DMS53 treated with DMSO at 0.1 percent for 48 hours (cell line): ENCODE measurements at regions not wholly inside any gene's neighbourhood (a gene's known extent, or its start where the extent isn't known, plus 50 kb on each side); places are given as distances from the start of the nearest gene placed in this dataset.
A peak's percentile ranks its signal among the peaks of the same experiment; 100 is the strongest.
"Not testable (repeated sequence)": the region's sequence is repeated elsewhere in the genome, so short reads cannot be mapped to it uniquely, and the experiment has no call there.

Experiments
- DNase-seq: peaks from one replicate; lab custom pipeline; 2025; ENCODE audit not compliant: unreplicated experiment; lab: John Stamatoyannopoulos, UW

DNA sequence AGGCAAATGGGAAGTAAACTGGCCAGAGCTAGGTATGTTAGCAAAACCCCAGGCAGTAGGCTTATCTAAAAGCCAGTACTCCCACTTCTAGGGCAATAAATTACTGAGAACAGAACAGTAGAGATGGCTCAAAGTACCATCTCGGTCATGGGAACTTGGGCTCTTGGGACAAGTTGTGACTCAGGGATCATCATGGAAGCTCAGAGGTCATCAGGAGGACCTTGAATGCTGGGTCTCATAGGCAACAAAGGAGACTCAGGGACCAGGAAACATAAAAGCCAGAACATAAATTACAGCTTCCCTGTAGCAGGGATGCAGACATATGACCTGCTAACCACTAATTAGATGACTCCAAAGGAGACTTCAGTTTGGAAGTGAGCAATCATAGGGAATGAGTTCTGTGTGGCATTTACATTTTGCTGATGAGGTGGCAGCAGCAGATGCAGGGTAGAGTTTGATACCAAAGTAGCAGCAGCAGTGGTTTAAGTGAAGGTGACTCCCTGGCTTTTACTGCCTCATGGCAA is 97.6 kb upstream of the SCAF11 start:
- no peak for DNase-seq

DNA sequence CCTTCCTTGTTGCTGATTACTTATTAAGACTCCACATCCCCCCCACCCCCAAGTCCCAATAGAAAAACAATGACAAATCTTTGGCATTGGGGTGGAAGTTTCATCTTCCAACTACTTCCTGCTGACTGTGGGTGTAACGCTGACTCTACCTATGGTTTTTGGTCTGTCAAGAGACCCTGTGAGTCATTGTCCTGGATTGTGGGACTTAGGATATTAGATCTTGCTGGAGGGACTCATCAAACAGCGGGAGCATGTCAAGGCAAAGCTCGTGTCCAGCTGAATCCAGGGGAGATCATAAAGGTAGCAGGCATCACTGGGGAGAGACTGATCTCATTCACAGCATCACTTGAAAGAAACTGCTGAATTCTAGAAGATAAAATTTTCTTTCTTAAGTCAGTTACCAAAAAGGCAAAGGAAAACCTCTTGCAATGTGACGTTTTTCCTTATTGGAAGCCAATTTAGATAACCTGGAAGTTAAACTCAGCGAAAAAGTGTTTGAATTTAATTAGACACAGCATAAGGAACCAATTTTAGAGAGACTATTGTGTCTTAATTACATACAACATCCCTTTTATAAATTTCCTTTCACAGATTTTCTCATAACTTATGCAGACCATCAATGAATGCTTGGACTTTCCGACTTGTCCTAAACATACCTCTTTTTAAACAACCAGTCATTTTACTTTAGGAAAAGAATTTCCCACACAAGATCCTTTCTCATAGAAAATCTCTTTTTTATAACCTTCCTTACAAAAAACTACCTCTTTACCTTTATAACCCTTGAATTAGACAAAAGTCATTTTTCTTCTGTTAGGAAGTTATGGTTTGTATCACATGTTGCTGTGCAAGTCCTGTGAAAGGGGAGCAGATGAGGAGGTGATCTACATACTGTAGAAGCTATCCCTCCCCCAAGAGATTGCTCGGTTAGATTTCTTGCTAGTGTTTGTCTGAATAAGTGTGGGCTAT is 94.6 kb upstream of the SCAF11 start:
- DNase-seq, result no peak

DNA sequence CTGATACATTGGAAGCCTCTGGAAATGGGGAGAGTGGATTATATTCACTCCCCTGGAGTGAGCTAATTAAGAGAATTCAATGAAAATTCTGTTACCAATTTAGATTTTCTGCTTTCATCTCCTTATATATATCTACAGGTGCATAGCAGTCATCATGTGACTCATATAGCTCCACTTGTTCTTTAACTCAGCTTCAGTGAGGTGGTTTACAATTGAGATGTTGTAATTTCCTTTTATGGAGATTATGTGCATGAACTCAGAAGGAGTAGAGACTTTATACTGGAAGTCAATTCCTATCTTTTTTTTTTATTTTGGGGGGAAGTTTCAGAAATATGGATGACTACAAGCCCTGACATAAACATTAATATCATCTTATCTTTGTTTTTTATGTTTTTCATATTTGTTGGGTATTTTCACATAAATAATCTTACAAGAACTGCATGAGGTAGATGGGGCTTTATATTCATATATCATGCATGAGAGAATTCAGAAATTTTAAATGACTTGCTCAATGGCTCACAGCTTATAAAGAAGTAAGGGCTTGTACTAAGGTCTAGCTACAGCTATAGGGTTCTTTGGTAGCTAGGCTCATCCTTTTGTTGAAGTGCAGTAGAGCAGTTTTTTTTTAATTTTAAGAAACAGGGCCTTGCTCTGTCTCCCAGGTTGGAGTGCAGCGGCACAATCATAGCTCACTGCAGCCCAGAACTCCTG is 92.3 kb upstream of the SCAF11 start:
- DNase-seq, result no peak

DNA sequence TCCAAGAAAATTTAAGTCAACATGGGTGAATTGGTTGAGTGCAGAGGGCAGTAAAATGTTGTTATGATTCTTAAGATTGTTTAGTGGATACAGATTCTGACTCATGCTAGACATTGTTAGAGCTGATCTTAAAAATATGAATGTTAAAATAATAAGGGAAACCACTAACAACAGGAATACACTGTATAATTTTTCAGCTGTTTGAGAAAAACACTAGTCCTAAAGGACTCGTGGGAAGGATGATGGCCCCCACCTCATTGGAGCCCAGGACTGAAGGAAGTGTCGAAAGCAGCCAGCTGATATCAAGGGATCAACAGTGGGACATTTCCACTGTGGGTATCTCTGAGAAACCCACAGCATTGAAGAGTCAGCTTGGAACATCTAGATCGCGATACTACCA is 82.9 kb upstream of the SCAF11 start:
- DNase-seq, result no peak

DNA sequence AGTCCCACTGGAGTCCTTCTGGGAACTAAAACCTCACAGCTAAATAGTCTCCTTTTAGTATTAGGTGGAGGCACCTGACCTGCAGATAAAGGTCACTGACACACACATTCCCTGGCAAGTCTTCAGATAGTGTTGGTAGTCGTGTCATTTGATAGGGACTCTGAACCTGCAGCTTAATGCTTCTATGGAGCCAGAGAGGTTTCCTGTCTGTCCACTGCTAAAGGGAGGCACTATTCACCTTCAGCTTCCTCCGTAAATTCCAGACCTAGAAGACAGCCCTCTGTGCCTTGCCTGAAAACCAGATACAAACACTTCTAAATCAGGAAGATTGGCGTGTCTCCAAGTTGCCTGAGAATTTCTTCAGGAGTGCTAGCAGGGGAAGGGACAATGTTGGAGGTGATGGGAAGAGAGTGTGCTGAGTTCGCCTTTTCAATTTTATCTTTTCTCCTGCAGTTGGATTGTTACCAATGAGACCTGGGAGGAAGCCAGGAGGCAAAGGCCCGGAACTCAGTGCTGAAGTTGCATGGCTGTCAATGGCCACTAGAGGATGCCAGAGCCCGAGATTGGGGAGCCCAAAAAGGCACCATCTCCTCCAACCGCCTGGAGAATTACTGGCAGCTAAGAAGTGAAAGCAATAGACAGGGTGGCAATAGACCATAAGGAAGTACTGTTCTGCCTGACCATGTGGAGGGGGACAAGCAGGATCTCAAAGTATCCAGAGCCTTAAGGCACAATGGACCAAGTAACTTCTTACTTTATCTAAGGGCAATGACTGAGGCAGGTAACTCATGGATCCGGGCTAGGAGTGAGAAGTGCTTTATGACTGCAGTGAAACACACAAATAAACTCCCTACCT is 81.6 kb upstream of the SCAF11 start:
- DNase-seq, result peak; percentile 97

DNA sequence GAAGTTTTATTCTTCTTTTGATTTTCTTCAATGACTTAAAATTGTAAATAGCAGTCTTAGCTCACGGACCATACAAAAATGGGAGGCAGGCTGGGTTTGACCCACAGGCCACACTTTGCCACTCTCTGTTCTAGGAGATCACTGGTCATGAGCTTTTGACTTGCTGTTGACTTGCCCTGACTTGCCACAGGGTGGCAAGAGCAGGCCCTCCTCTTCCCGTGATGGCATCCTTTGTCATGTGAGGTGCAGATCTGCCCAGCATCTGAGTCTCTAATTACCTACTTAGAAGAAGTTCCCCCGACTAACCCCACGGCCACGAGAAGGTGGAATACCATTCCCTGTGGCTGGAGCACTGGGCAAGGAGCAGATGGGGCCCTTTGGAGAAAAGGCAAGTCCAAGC is 81.0 kb upstream of the SCAF11 start:
- DNase-seq, result no peak

DNA sequence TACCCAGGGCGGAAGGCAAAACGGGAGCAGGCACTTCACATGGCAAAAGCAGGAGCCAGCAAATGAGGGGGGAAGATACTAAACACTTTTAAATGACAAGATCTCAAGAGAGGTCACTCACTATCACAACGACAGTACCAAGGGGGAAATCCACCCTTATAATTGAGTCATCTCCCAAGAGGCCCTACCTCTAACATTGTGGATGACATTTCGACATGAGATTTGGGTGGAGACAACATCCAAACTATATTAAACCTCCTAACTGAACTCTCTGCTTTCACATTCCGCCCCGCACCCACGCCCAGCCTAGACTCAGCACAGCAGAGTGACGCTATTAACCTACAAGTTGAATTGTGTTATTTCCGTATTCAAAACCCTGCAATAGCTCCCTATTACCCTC is 76.7 kb upstream of the SCAF11 start:
- DNase-seq, result no peak

DNA sequence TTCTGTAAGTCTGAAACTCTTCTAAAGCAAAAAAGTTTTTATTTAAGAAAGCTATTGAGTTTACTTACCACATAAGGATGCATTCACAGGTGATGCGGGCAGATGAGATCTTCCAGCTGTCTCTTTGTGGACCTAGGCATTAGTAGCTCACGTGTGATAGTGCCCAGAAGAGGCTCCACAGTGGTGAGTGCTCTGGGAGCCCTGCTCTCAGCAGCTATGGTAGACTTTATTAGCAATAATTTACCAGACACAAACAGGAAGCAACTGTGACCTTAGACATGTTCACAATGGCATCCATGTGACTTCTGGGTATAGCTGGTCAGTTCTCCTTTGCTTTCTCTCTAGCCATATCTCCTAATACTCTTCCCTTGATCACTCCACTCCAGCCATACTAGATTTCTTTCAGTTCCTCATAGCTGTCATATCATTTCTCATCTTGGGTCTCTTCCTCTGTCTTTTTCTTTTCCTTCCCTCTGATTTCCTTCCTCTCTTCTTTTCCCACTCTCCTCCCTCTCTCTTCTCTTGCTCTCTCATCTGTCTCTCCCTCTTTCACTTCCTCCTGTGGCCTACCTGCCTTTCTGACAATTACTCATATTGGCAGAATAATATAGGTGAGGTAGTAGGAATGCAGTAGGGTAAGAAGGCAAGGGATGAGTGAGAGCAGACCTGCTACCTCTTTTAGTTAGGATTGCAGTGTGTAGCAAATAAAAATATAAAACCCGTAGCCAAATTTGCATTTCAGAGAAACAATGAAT is 75.2 kb upstream of the SCAF11 start:
- DNase-seq, result peak; percentile 81

DNA sequence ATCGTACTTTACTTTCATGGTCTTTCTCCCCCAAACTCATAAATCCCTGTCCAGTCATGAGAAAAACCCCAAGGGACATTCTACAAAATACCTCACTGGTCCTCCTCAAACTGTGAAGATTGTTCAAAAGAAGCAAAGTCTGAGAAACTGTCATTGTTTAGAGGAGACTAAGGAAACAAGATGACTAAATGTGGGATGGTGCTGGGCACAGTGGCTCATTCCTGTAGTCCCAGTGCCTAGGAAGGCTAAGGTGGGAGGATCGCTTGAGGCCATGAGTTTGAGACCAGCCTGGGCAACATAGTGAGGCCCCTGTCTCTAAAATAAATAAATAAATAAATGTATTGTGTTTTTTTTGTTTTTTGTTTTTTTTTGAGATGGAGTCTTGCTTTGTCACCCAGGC is 74.2 kb upstream of the SCAF11 start:
- no peak for DNase-seq

DNA sequence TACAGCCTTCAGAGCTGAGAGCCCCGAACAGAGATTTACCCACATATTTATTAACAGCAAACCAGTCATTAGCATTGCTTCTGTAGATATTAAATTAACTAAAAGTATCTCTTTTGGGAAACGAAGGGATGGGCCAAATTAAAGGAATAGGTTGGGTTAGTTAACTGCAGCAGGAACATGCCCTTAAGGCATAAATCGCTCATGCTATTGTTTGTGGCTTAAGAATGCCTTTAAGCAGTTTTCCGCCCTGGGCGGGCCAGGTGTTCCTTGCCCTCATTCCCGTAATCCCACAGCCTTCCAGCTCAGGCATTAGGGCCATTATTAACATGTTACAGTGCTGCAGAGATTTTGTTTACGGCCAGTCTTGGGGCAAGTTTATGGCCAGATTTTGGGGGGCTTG is 68.3 kb upstream of the SCAF11 start:
- not testable (repeated sequence) for DNase-seq

DNA sequence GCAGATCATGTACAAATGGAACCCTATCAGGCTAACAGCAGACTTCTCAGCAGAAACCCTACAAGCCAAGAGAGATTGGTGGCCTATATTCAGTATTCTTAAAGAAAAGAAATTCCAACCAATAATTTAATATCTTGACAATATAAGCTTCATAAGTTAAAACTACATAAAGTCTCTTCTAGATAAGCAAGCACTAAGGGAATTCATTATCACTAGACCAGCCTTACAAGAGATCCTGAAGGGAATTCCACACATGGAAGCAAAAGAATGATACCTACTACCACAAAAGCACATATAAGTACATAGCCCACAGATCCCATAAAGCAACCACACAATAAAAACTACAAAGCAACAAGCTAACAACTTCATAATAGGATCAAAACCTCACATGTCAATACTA is 60.4 kb upstream of the SCAF11 start:
- DNase-seq, result no peak

DNA sequence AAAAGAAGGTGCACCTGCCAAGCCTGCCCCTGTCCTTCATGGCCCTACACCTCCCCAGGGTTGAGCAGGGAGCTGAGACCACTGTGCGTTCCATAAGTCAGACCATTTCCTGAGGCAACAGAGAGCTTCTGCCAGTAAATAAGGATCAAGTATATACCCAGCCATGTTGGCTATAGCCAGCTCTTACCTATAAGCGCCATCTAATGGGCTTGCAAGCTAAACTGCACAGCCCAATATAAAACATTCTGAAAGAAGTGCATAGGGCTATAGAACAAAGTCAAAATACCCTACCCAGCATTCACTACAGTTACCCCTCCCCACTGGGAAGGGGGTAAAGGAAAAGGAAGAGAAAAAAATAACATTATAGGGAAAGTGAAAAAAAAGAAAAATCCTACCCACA is 59.3 kb upstream of the SCAF11 start:
- peak; percentile 91 for DNase-seq

DNA sequence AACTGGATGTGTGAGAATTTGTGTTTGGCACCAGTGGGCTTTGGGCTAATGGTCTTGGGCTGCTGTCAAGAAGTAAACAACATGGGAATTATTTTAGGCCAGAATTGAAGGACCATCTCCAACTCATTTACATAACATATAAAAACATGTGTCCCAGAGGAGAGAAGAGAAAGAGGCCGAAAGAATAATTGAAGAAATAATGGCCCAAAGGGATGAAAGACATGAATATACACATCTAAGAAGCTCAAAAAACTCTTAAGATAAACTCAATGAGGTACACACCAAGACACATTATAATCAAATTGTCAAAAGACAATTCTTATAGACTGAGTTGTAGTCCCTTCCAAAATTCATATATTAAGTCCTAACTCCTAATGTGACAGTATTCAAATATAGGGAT is 56.1 kb upstream of the SCAF11 start:
- no peak for DNase-seq

DNA sequence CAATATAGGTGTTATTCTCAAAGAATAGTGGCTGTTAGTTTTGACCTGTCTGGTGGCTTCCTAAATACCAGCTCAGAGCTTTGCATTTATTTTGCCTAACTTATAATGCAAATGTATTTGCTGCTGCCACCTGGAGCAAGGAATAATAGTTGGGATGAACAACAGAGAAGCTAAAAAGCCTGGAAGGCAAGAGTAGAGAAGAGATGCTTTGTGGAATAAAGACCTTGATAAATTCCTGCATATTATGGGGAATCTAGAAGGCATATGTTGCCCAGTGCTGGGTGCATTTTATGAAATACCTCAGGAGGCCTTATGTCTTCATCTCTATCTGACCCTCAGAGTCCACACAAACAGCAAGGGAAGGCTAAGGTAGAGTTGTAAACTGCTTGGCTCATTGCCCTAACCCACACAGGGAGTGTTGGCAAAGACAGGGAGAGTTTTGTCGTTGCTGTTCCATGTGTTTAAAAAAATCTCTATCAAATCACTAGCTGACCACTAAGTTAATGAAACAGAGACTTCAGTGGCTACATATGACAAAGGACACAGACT is 53.7 kb upstream of the SCAF11 start:
- no peak for DNase-seq
